ENCODE measurements at regions not wholly inside any gene's neighbourhood (a gene's known extent, or its start where the extent isn't known, plus 50 kb on each side); places are given as distances from the start of the nearest gene placed in this dataset.

GRCh38 chr1:184164536-184164935 is 113.0 kb downstream of the TSEN15 start:
- H3K27ac ChIP-seq: no peak overlapping the region
- no peak overlapping the region for H3K4me3 ChIP-seq
- H3K36me3 ChIP-seq: no peaks in the 10 kb centered on the region
- TF ChIP-seq POLR2AphosphoS5 (IDR thresholded peaks at IDR 0.05) (no peak), POLR2A (IDR thresholded peaks at IDR 0.05) (no peak), CTCF (IDR thresholded peaks at IDR 0.05) (no peak), EP300 (IDR thresholded peaks at IDR 0.05) (no peak)
- no peaks in the 10 kb centered on the region for H3K9me3 ChIP-seq
- WGBS: 79% methylated on average over 1 of the region's 1 CpG
- no peaks in the 10 kb centered on the region for H3K27me3 ChIP-seq
- no peak for DNase-seq (ENCODE audit: low spot score in 2 of 2)
- peaks cover 13% of the 10 kb centered on the region for H3K4me1 ChIP-seq

GRCh38 chr1:184166485-184166884 is 115.0 kb downstream of the TSEN15 start:
- Histone ChIP-seq H3K27ac (no peak overlapping the region), H3K4me3 (no peak overlapping the region), H3K36me3 (no peaks in the 10 kb centered on the region), H3K4me1 (peaks cover 10% of the 10 kb centered on the region), H3K9me3 (no peaks in the 10 kb centered on the region), H3K27me3 (no peaks in the 10 kb centered on the region)
- no peak for DNase-seq (ENCODE audit: low spot score in 2 of 2)
- 69% methylated on average over 3 of the region's 3 CpGs for WGBS
- TF ChIP-seq EP300 (IDR thresholded peaks at IDR 0.05) (no peak), POLR2AphosphoS5 (IDR thresholded peaks at IDR 0.05) (no peak), CTCF (IDR thresholded peaks at IDR 0.05) (no peak), POLR2A (IDR thresholded peaks at IDR 0.05) (no peak)

GRCh38 chr1:184167352-184167751 is 115.8 kb downstream of the TSEN15 start:
- Histone ChIP-seq H3K4me3 (no peak overlapping the region), H3K27ac (no peak overlapping the region), H3K36me3 (no peaks in the 10 kb centered on the region), H3K27me3 (no peaks in the 10 kb centered on the region), H3K4me1 (peaks cover 1% of the 10 kb centered on the region), H3K9me3 (no peaks in the 10 kb centered on the region)
- no peak for DNase-seq (ENCODE audit: low spot score in 2 of 2)
- TF ChIP-seq POLR2A (IDR thresholded peaks at IDR 0.05) (no peak), EP300 (IDR thresholded peaks at IDR 0.05) (no peak), POLR2AphosphoS5 (IDR thresholded peaks at IDR 0.05) (no peak), CTCF (IDR thresholded peaks at IDR 0.05) (no peak)
- WGBS: 62% methylated on average over 1 of the region's 1 CpG

- no peaks in the 10 kb centered on the region for H3K27me3 ChIP-seq
- TF ChIP-seq CTCF (IDR thresholded peaks at IDR 0.05): no peak
- TF ChIP-seq EP300 (IDR thresholded peaks at IDR 0.05): no peak
- no peak for TF ChIP-seq POLR2A (IDR thresholded peaks at IDR 0.05)
- H3K9me3 ChIP-seq: no peaks in the 10 kb centered on the region
- no peak overlapping the region for H3K27ac ChIP-seq
- H3K4me1 ChIP-seq: no peaks in the 10 kb centered on the region
- no peak for DNase-seq (ENCODE audit: low spot score in 2 of 2)
- H3K36me3 ChIP-seq: no peaks in the 10 kb centered on the region
- H3K4me3 ChIP-seq: no peak overlapping the region
These were observed 119.2 kb downstream of the TSEN15 start for GRCh38 chr1:184170719-184171118.

- WGBS: 99% methylated on average over 2 of the region's 2 CpGs
- H3K9me3 ChIP-seq: no peaks in the 10 kb centered on the region
- TF ChIP-seq CTCF (IDR thresholded peaks at IDR 0.05): no peak
- TF ChIP-seq POLR2AphosphoS5 (IDR thresholded peaks at IDR 0.05): no peak
- TF ChIP-seq POLR2A (IDR thresholded peaks at IDR 0.05): no peak
- no peak for TF ChIP-seq EP300 (IDR thresholded peaks at IDR 0.05)
These were observed 124.5 kb downstream of the TSEN15 start for GRCh38 chr1:184176058-184176457.

More at GRCh38 chr1:184176058-184176457, 124.5 kb downstream of the TSEN15 start:
- no peak for DNase-seq (ENCODE audit: low spot score in 2 of 2)
- Histone ChIP-seq H3K27ac (no peak overlapping the region), H3K36me3 (no peaks in the 10 kb centered on the region), H3K4me1 (no peaks in the 10 kb centered on the region), H3K4me3 (no peak overlapping the region), H3K27me3 (no peaks in the 10 kb centered on the region)

Data from suprapubic skin (tissue), 4 donors.